ENCODE measurements at regions not wholly inside any gene's neighbourhood (a gene's known extent, or its start where the extent isn't known, plus 50 kb on each side); places are given as distances from the start of the nearest gene placed in this dataset.

- no peaks in the 10 kb centered on the region for H3K27me3 ChIP-seq
- peaks cover 3% of the 10 kb centered on the region; the same call in 1 of the 2 replicates for H3K4me1 ChIP-seq
- H3K9me3 ChIP-seq = no peaks in the 10 kb centered on the region
- H3K4me3 ChIP-seq (ENCODE audit: low read depth, low read length) = no peak overlapping the region
- DNase-seq = no peak
- no peaks in the 10 kb centered on the region for H3K36me3 ChIP-seq
- TF ChIP-seq, protein P1, sequence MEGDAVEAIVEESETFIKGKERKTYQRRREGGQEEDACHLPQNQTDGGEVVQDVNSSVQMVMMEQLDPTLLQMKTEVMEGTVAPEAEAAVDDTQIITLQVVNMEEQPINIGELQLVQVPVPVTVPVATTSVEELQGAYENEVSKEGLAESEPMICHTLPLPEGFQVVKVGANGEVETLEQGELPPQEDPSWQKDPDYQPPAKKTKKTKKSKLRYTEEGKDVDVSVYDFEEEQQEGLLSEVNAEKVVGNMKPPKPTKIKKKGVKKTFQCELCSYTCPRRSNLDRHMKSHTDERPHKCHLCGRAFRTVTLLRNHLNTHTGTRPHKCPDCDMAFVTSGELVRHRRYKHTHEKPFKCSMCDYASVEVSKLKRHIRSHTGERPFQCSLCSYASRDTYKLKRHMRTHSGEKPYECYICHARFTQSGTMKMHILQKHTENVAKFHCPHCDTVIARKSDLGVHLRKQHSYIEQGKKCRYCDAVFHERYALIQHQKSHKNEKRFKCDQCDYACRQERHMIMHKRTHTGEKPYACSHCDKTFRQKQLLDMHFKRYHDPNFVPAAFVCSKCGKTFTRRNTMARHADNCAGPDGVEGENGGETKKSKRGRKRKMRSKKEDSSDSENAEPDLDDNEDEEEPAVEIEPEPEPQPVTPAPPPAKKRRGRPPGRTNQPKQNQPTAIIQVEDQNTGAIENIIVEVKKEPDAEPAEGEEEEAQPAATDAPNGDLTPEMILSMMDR (IDR thresholded peaks at IDR 0.05; ENCODE audit: low read depth, low read length) = no peak
These were observed 102.7 kb upstream of the CARMIL1 start for GRCh38 chr6:25176466-25176865.

DNA sequence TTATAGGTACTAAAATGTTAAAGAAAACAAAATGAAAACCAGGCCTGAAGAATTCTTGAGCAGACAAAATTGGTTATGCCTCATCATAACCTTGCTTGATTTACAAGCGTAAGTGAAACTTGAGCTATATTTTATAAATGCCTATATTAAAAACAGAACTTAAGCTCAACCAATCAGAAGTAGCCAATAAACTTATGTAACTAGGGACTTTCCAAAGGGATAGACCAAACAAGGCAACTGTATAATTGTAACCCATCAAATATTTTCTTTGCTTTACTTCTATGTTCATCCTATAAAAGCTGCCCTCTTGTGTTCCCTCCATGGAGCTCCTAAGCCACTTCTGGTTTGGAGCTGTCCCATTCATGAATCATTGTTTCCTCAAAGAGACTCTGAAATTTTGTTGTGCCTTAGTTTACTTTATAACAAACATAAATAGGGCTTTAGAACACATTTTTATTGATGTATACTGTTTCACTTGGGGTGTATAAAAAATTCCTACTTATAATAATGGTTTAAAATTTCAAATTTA, 101.6 kb upstream of the CARMIL1 start:
- Histone ChIP-seq H3K4me3 (ENCODE audit: low read depth, low read length) (no peak overlapping the region), H3K27me3 (no peaks in the 10 kb centered on the region), H3K4me1 (peaks cover 3% of the 10 kb centered on the region; the same call in 1 of the 2 replicates), H3K9me3 (no peaks in the 10 kb centered on the region), H3K36me3 (no peaks in the 10 kb centered on the region)
- no peak for DNase-seq
- TF ChIP-seq, protein P1 (IDR thresholded peaks at IDR 0.05; ENCODE audit: low read depth, low read length) = no peak

- Histone ChIP-seq H3K4me1 (peaks cover 3% of the 10 kb centered on the region; the same call in 1 of the 2 replicates), H3K9me3 (no peaks in the 10 kb centered on the region)
- TF ChIP-seq, protein P1 (IDR thresholded peaks at IDR 0.05; ENCODE audit: low read depth, low read length) = no peak
These were observed 100.7 kb upstream of the CARMIL1 start for GRCh38 chr6:25178336-25179035.

DNA sequence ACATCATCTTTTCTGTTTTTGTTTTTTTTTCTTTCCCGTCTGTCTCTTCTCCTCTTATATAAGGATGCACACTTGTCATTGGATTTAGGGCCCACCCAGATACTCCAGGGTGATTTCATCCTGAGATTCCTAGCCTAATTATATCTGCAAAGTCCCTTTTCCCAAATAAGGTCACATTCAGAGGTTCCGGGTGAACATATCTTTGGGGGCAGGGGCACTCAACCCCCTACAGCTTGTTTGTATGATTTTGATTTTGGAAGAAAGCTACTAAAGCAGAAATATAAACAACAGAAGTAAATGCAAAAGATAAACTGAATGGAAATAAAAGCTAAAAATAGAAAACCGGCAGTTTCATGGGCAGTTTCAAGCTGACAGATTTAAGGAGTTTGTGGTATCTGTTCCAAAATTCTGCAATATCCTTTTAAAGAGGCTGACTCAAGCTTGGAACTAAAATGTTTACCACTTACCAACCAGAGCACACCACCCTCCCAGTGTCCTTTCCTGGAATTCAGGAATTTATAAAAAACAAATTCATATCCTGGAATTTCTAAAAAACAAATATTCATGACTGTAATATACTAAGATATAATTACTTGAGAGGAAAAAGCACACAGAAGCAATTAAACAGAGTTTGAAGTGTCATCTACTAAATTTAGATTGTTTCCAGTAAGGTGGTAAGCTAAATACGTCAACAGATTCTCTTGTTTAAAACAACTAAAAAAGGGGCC, 100.0 kb upstream of the CARMIL1 start:
- TF ChIP-seq, protein P1 (IDR thresholded peaks at IDR 0.05; ENCODE audit: low read depth, low read length) = no peak
- DNase-seq = no peak
- no peaks in the 10 kb centered on the region for H3K36me3 ChIP-seq
- H3K9me3 ChIP-seq = no peaks in the 10 kb centered on the region
- H3K4me3 ChIP-seq (ENCODE audit: low read depth, low read length) = no peak overlapping the region
- no peaks in the 10 kb centered on the region for H3K4me1 ChIP-seq
- no peaks in the 10 kb centered on the region for H3K27me3 ChIP-seq

More at GRCh38 chr6:25178336-25179035, 100.7 kb upstream of the CARMIL1 start:
- no peak overlapping the region for H3K4me3 ChIP-seq (ENCODE audit: low read depth, low read length)
- DNase-seq = no peak
- H3K36me3 ChIP-seq = no peaks in the 10 kb centered on the region
- no peaks in the 10 kb centered on the region for H3K27me3 ChIP-seq

GRCh38 chr6:25180630-25181349, 98.4 kb upstream of the CARMIL1 start:
- DNase-seq = no peak
- H3K4me1 ChIP-seq = no peaks in the 10 kb centered on the region
- TF ChIP-seq, protein P1 (IDR thresholded peaks at IDR 0.05; ENCODE audit: low read depth, low read length) = no peak
- H3K9me3 ChIP-seq = no peaks in the 10 kb centered on the region
- H3K36me3 ChIP-seq = no peaks in the 10 kb centered on the region
- H3K4me3 ChIP-seq (ENCODE audit: low read depth, low read length) = no peak overlapping the region
- no peaks in the 10 kb centered on the region for H3K27me3 ChIP-seq

Data from BE2C (cell line).